GM21576 (cell line): ENCODE measurements at regions not wholly inside any gene's neighbourhood (a gene's known extent, or its start where the extent isn't known, plus 50 kb on each side); places are given as distances from the start of the nearest gene placed in this dataset.
"Not testable (repeated sequence)": the region's sequence is repeated elsewhere in the genome, so short reads cannot be mapped to it uniquely, and the experiment has no call there.

ENCODE experiments used
- ATAC-seq: cut with Tn5 transposase; IDR thresholded peaks from one replicate; pipeline ENCODE4 v1.9.1; 2021; ENCODE audit warnings: mild to moderate bottlenecking, moderate library complexity; ENCODE audit not compliant: unreplicated experiment

GRCh38 chr3:78235841-78236240 lies 1195.9 kb downstream of the ROBO2 start:
- no peak for ATAC-seq

- ATAC-seq = no peak
These were observed 1198.9 kb downstream of the ROBO2 start for GRCh38 chr3:78238811-78239210.

- ATAC-seq = no peak
These were observed 1202.8 kb downstream of the ROBO2 start for GRCh38 chr3:78242724-78243123.

- no peak for ATAC-seq
These were observed 1204.2 kb downstream of the ROBO2 start for GRCh38 chr3:78244136-78244535.

GRCh38 chr3:78249294-78249693 lies 1209.4 kb downstream of the ROBO2 start:
- ATAC-seq = no peak

GRCh38 chr3:78253860-78254259 lies 1214.0 kb downstream of the ROBO2 start:
- ATAC-seq = no peak

- ATAC-seq = no peak
These were observed 1215.5 kb downstream of the ROBO2 start for GRCh38 chr3:78255403-78255802.

GRCh38 chr3:78256123-78256522 lies 1216.2 kb downstream of the ROBO2 start:
- no peak for ATAC-seq

GRCh38 chr3:78257951-78258530 lies 1218.1 kb downstream of the ROBO2 start:
- no peak for ATAC-seq

- no peak for ATAC-seq
These were observed 1218.9 kb downstream of the ROBO2 start for GRCh38 chr3:78258798-78259197.

- ATAC-seq = no peak
These were observed 1220.5 kb downstream of the ROBO2 start for GRCh38 chr3:78260388-78260787.

- not testable (repeated sequence) for ATAC-seq
These were observed 1226.7 kb downstream of the ROBO2 start for GRCh38 chr3:78266550-78266949.

GRCh38 chr3:78267235-78267634 lies 1227.3 kb downstream of the ROBO2 start:
- no peak for ATAC-seq

GRCh38 chr3:78268087-78268486 lies 1228.2 kb downstream of the ROBO2 start:
- ATAC-seq = no peak

GRCh38 chr3:78268716-78269668 lies 1229.1 kb downstream of the ROBO2 start:
- no peak for ATAC-seq

- no peak for ATAC-seq
These were observed 1233.4 kb downstream of the ROBO2 start for GRCh38 chr3:78273326-78273725.

GRCh38 chr3:78274475-78275065 lies 1234.7 kb downstream of the ROBO2 start:
- ATAC-seq = no peak

GRCh38 chr3:78275420-78275852 lies 1235.5 kb downstream of the ROBO2 start:
- peak; percentile 41 for ATAC-seq

- ATAC-seq = peak; percentile 65
These were observed 1237.3 kb downstream of the ROBO2 start for GRCh38 chr3:78277220-78277619.

GRCh38 chr3:78277801-78278200 lies 1237.9 kb downstream of the ROBO2 start:
- ATAC-seq = peak; percentile 33

- no peak for ATAC-seq
These were observed 1239.2 kb downstream of the ROBO2 start for GRCh38 chr3:78279091-78279490.

GRCh38 chr3:78281381-78281780 lies 1241.5 kb downstream of the ROBO2 start:
- no peak for ATAC-seq
